Mesenchymal stem cell (in vitro differentiated cells and primary cell): ENCODE measurements at regions not wholly inside any gene's neighbourhood (a gene's known extent, or its start where the extent isn't known, plus 50 kb on each side); places are given as distances from the start of the nearest gene placed in this dataset.

Experiments used
- DNase-seq: peaks from one replicate; pipeline ENCODE4 v3.0.0-alpha.2; 2013
- H2AFZ ChIP-seq: one replicate; pipeline ENCODE4 v1.6.1; 2013; ENCODE audit warnings: low read depth, mild to moderate bottlenecking, control low read depth, inconsistent platforms, low read length, moderate library complexity
- H2AK5ac ChIP-seq: 2 replicates; pipeline ENCODE4 v1.6.1; 2013; ENCODE audit warnings: low read length, moderate library complexity, mild to moderate bottlenecking, inconsistent platforms; ENCODE audit not compliant: severe bottlenecking
- H2BK120ac ChIP-seq: one replicate; pipeline ENCODE4 v1.6.1; 2013; ENCODE audit warnings: low read depth, mild to moderate bottlenecking, inconsistent platforms, low read length, moderate library complexity
- H2BK12ac ChIP-seq, 2 experiments: one replicate each; pipeline ENCODE4 v1.6.1; 2013; ENCODE audit warnings: inconsistent platforms in 2 of 2, low read length in 2 of 2, mild to moderate bottlenecking in 2 of 2, moderate library complexity in 2 of 2, control low read depth in 1 of 2
- H2BK15ac ChIP-seq: one replicate; pipeline ENCODE4 v1.6.1; 2013; ENCODE audit warnings: mild to moderate bottlenecking, low read depth, inconsistent platforms; ENCODE audit not compliant: poor library complexity, severe bottlenecking
- H2BK5ac ChIP-seq: 2 replicates; pipeline ENCODE4 v1.6.1; 2013; ENCODE audit warnings: low read depth, mild to moderate bottlenecking, low read length, control low read depth, inconsistent platforms; ENCODE audit not compliant: poor library complexity, severe bottlenecking
- H3K14ac ChIP-seq, 2 experiments: one replicate each; pipeline ENCODE4 v1.6.1; 2013; ENCODE audit warnings: inconsistent platforms in 2 of 2, low read length in 2 of 2, control low read depth in 1 of 2, mild to moderate bottlenecking in 1 of 2, moderate library complexity in 1 of 2
- H3K18ac ChIP-seq, 2 experiments: one replicate each; pipeline ENCODE4 v1.6.1; 2013; ENCODE audit warnings: inconsistent platforms in 2 of 2, low read length in 2 of 2, control low read depth in 1 of 2, low read depth in 1 of 2, mild to moderate bottlenecking in 1 of 2
- H3K23ac ChIP-seq, 2 experiments: one replicate each; pipeline ENCODE4 v1.6.1; 2013; ENCODE audit warnings: inconsistent platforms in 2 of 2, low read length in 2 of 2, mild to moderate bottlenecking in 2 of 2, moderate library complexity in 2 of 2, control low read depth in 1 of 2
- H3K27ac ChIP-seq: 2 replicates; pipeline ENCODE4 v1.5.1; 2013; ENCODE audit warnings: mild to moderate bottlenecking, moderate library complexity, low read length, control low read depth, inconsistent platforms; ENCODE audit not compliant: poor library complexity, severe bottlenecking
- H3K27me3 ChIP-seq, 2 experiments: 2 replicates each; pipeline versions ENCODE4 v1.6.1 to v1.7.0; 2013; ENCODE audit warnings: low read length in 2 of 2, mild to moderate bottlenecking in 2 of 2, moderate library complexity in 2 of 2, control low read depth in 1 of 2, inconsistent platforms in 1 of 2; ENCODE audit not compliant: control insufficient read depth in 1 of 2, insufficient read depth in 1 of 2
- H3K36me3 ChIP-seq, 2 experiments: 2 replicates each; pipeline versions ENCODE4 v1.6.1 to v1.7.0; 2013; ENCODE audit warnings: low read length in 2 of 2, control low read depth in 1 of 2, inconsistent platforms in 1 of 2, low read depth in 1 of 2, mild to moderate bottlenecking in 1 of 2; ENCODE audit not compliant: insufficient read depth in 2 of 2, control insufficient read depth in 1 of 2
- H3K4ac ChIP-seq, 2 experiments: one replicate each; pipeline ENCODE4 v1.6.1; 2013; ENCODE audit warnings: inconsistent platforms in 2 of 2, low read length in 2 of 2, mild to moderate bottlenecking in 2 of 2, moderate library complexity in 2 of 2, control low read depth in 1 of 2, low read depth in 1 of 2
- H3K4me1 ChIP-seq: 2 replicates; pipeline ENCODE4 v1.6.1; 2013; ENCODE audit warnings: low read depth, low read length, control low read depth; ENCODE audit not compliant: control insufficient read depth, insufficient read depth
- H3K4me2 ChIP-seq: 2 replicates; pipeline ENCODE4 v1.6.1; 2013; ENCODE audit warnings: low read length, mild to moderate bottlenecking, inconsistent platforms; ENCODE audit not compliant: poor library complexity, severe bottlenecking
- H3K4me3 ChIP-seq, 2 experiments: 2 replicates each; pipeline versions ENCODE4 v1.5.1 to v1.7.0; 2013; ENCODE audit warnings: low read length in 2 of 2, mild to moderate bottlenecking in 2 of 2, control low read depth in 1 of 2, low read depth in 1 of 2; ENCODE audit not compliant: insufficient read depth in 1 of 2
- H3K79me1 ChIP-seq: replicated peaks from 2 replicates; pipeline ENCODE4 v1.6.1; 2013; ENCODE audit warnings: mild to moderate bottlenecking, control low read depth, low read length, inconsistent platforms; ENCODE audit not compliant: poor library complexity, severe bottlenecking
- H3K9ac ChIP-seq: 2 replicates; pipeline ENCODE4 v1.7.0; 2013; ENCODE audit warnings: mild to moderate bottlenecking, low read length, moderate library complexity
- H3K9me3 ChIP-seq: 2 replicates; pipeline ENCODE4 v1.7.0; 2013; ENCODE audit warnings: mild to moderate bottlenecking, low read length; ENCODE audit not compliant: control insufficient read depth
- H4K8ac ChIP-seq: one replicate; pipeline ENCODE4 v1.6.1; 2013; ENCODE audit warnings: inconsistent platforms, mild to moderate bottlenecking, low read length, moderate library complexity
- H4K91ac ChIP-seq: one replicate; pipeline ENCODE4 v1.6.1; 2013; ENCODE audit warnings: mild to moderate bottlenecking, low read length, inconsistent platforms
- WGBS: methylation state at CpG from one replicate; pipeline ENCODE4 v1.1.7; 2013; ENCODE audit warnings: mixed read lengths; 5-methylcytosine and 5-hydroxymethylcytosine counted together

DNA sequence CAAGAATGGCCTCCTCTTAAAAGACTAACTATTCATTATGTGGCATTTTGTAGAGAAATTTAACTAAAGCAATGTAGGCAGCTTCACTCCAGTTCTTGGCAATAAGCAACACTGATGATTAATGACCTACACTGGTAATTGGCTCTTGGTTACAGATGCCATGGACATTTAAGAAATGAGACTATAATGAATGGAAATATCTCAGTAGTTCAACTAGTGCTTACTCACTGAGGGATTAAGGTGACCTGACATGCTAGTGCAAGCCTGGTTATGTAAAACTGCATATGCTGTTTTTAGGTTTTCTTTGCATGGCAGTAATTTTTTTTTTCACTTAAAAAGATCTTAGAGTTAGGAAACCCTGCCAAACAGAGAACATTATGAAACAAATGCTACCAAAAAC, 152.7 kb upstream of the AADAT start:
- no peak overlapping the region for H2BK12ac ChIP-seq

DNA sequence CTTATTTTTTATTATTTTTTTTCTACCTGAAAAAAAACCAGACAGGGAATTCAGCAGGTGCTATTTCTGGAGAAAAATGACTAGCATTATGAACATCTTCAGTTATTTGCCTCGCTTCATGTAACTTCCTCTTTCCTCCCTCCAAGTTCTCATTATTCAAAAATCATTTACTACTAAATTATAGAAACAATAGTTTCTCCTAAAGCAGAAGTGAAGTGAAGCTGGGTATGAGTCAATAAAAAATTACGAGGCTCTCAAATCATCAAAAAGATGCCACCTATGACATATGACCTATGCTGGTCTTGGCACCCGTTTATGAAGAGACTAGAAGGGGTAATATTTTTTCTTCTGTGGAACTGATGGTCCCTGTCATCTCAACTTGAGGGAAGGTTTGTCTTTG, 145.0 kb upstream of the AADAT start:
- H2BK120ac ChIP-seq = no peak overlapping the region
- no peak overlapping the region for H4K91ac ChIP-seq
- H3K23ac ChIP-seq = no peak overlapping the region
- WGBS = 78% methylated on average over 2 of the region's 3 CpGs
- H3K27me3 ChIP-seq = no peaks in the 10 kb centered on the region
- no peak overlapping the region for H3K4me3 ChIP-seq
- H3K9ac ChIP-seq = no peak overlapping the region
- H3K4me1 ChIP-seq = no peaks in the 10 kb centered on the region
- no peak overlapping the region for H3K4me2 ChIP-seq
- H2BK15ac ChIP-seq = no peak overlapping the region
- no peaks in the 10 kb centered on the region for H3K9me3 ChIP-seq
- no peak overlapping the region for H3K18ac ChIP-seq
- no peak overlapping the region for H4K8ac ChIP-seq
- no peak overlapping the region for H2AFZ ChIP-seq
- H2AK5ac ChIP-seq = no peak overlapping the region
- DNase-seq = no peak
- H3K4ac ChIP-seq = no peak overlapping the region
- H3K14ac ChIP-seq = no peak overlapping the region
- H3K27ac ChIP-seq = no peak overlapping the region
- no peak overlapping the region for H2BK5ac ChIP-seq
- no peaks in the 10 kb centered on the region for H3K79me1 ChIP-seq
- no peak overlapping the region for H2BK12ac ChIP-seq
- H3K36me3 ChIP-seq = no peaks in the 10 kb centered on the region

More for the DNA sequence above, 152.7 kb upstream of the AADAT start:
- no peak overlapping the region for H3K27ac ChIP-seq
- no peak overlapping the region for H2BK120ac ChIP-seq
- no peak overlapping the region for H3K14ac ChIP-seq
- no peak overlapping the region for H3K18ac ChIP-seq
- no peak overlapping the region for H3K9ac ChIP-seq
- H4K91ac ChIP-seq = no peak overlapping the region
- H3K27me3 ChIP-seq = no peaks in the 10 kb centered on the region
- no peak overlapping the region for H3K4me2 ChIP-seq
- no peak overlapping the region for H3K23ac ChIP-seq
- no peaks in the 10 kb centered on the region for H3K9me3 ChIP-seq
- no peaks in the 10 kb centered on the region for H3K4me1 ChIP-seq
- no peak overlapping the region for H3K4ac ChIP-seq
- no peak overlapping the region for H3K4me3 ChIP-seq
- H4K8ac ChIP-seq = no peak overlapping the region
- H2AK5ac ChIP-seq = no peak overlapping the region
- H2BK15ac ChIP-seq = no peak overlapping the region
- H3K79me1 ChIP-seq = no peaks in the 10 kb centered on the region
- no peaks in the 10 kb centered on the region for H3K36me3 ChIP-seq
- H2AFZ ChIP-seq = no peak overlapping the region
- no peak overlapping the region for H2BK5ac ChIP-seq
- no peak for DNase-seq

DNA sequence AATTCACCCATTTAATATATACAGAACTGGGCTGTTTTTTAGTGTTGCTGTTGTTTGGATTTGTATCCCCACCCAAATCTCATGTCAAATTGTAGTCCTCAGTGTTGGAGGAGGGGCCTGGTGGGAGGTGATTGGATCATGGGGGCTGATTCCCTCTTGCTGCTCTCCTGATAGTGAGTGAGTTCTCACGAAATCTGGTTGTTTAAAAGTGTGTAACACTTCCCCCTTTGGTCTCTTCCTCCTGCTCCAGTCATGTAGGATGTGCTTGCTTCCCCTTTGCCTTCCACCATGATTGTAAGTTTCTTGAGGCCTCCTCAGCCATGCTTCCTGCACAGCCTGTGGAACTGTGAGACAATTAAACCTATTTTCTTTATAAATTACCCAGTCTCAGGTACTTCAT, 141.6 kb upstream of the AADAT start:
- Histone ChIP-seq H3K27ac (no peak overlapping the region), H3K9ac (no peak overlapping the region), H3K27me3 (no peaks in the 10 kb centered on the region), H2BK15ac (no peak overlapping the region), H3K4me3 (no peak overlapping the region), H3K9me3 (no peaks in the 10 kb centered on the region), H4K91ac (no peak overlapping the region), H3K14ac (no peak overlapping the region), H3K4me2 (no peak overlapping the region), H3K4me1 (no peaks in the 10 kb centered on the region), H3K79me1 (no peaks in the 10 kb centered on the region), H3K4ac (no peak overlapping the region), H2AFZ (no peak overlapping the region), H4K8ac (no peak overlapping the region), H2BK120ac (no peak overlapping the region), H3K23ac (no peak overlapping the region), H3K18ac (no peak overlapping the region), H2BK12ac (no peak overlapping the region), H3K36me3 (no peaks in the 10 kb centered on the region), H2AK5ac (no peak overlapping the region), H2BK5ac (no peak overlapping the region)
- 58% methylated on average over 1 of the region's 1 CpG for WGBS
- DNase-seq = no peak

DNA sequence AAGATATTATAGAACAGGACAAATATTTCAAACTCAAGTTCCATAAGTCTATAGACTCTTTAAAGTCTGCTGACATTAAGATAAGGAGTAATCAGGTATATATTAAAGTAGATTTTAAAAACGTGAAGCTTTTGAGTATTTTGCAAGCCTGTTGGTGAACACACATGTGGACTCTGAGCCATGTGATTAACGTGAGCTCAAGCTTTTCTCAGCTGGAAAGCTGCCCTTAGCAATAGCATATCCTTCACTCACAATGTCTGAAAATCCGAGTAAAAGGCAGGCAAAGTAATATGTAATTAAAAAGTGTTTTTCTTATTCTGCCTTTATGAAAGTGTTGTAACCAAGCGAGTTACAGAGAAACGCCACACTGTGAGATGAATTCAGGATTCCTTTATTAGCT, 140.5 kb upstream of the AADAT start:
- Histone ChIP-seq H2AFZ (no peak overlapping the region), H3K36me3 (no peaks in the 10 kb centered on the region), H3K9ac (no peak overlapping the region), H3K79me1 (no peaks in the 10 kb centered on the region), H3K18ac (no peak overlapping the region), H2BK5ac (no peak overlapping the region), H4K8ac (no peak overlapping the region), H3K14ac (no peak overlapping the region), H3K4ac (no peak overlapping the region), H2BK12ac (no peak overlapping the region), H3K27ac (no peak overlapping the region), H3K4me3 (no peak overlapping the region), H3K27me3 (no peaks in the 10 kb centered on the region), H3K9me3 (no peaks in the 10 kb centered on the region), H3K4me1 (no peaks in the 10 kb centered on the region), H2AK5ac (no peak overlapping the region), H3K23ac (no peak overlapping the region), H2BK120ac (no peak overlapping the region), H3K4me2 (no peak overlapping the region), H4K91ac (no peak overlapping the region), H2BK15ac (no peak overlapping the region)
- no peak for DNase-seq
- WGBS = 77% methylated on average over 5 of the region's 5 CpGs
